ENCODE measurements at regions not wholly inside any gene's neighbourhood (a gene's known extent, or its start where the extent isn't known, plus 50 kb on each side); places are given as distances from the start of the nearest gene placed in this dataset.

GRCh38 chr5:125139590-125139989 lies 393.2 kb upstream of the ZNF608 start:
- TF ChIP-seq EGR1 (IDR thresholded peaks at IDR 0.05; ENCODE audit: low read depth in 2 of 2) (no peak), CTCF (IDR thresholded peaks at IDR 0.05; ENCODE audit: low read depth, low read length, missing input control) (no peak), MAX (IDR thresholded peaks at IDR 0.05) (no peak), RAD21 (IDR thresholded peaks at IDR 0.05) (no peak), TAF1 (conservative IDR thresholded peaks at IDR 0.05) (no peak), RXRA (IDR thresholded peaks at IDR 0.05) (no peak), REST (IDR thresholded peaks at IDR 0.05) (no peak), SP1 (IDR thresholded peaks at IDR 0.05) (no peak)

Measured in liver (tissue), 3 donors.